ENCODE measurements at regions not wholly inside any gene's neighbourhood (a gene's known extent, or its start where the extent isn't known, plus 50 kb on each side); places are given as distances from the start of the nearest gene placed in this dataset.
A peak's percentile ranks its signal among the peaks of the same experiment; 100 is the strongest.

DNA sequence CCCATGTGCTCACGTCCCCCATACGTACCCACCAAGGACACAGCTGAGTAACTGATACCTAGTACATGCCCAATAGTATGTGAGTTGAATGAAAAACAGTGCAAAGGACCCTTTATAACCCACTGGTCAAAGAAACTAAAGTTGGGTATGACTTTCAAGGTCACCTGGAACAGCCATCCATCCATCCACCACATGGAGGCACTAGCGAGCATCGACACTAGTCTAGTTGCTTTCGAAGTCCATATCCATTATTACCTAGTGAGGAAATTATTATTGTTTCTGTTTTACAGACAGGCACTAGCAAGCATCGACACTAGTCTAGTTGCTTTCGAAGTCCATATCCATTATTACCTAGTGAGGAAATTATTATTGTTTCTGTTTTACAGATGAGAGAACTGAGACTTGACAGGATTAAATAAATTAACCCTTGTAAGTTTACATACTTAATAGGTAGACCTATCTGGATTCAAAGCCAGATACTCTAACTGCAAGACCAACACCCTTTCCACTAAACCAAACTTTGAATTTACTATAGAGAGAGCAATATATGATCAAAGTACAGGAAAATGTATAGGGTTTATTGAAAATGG, 233.7 kb downstream of the METTL4 start:
- no peaks in the 10 kb centered on the region for H3K4me1 ChIP-seq
- H3K4me3 ChIP-seq: no peak overlapping the region
- TF ChIP-seq, protein P1, sequence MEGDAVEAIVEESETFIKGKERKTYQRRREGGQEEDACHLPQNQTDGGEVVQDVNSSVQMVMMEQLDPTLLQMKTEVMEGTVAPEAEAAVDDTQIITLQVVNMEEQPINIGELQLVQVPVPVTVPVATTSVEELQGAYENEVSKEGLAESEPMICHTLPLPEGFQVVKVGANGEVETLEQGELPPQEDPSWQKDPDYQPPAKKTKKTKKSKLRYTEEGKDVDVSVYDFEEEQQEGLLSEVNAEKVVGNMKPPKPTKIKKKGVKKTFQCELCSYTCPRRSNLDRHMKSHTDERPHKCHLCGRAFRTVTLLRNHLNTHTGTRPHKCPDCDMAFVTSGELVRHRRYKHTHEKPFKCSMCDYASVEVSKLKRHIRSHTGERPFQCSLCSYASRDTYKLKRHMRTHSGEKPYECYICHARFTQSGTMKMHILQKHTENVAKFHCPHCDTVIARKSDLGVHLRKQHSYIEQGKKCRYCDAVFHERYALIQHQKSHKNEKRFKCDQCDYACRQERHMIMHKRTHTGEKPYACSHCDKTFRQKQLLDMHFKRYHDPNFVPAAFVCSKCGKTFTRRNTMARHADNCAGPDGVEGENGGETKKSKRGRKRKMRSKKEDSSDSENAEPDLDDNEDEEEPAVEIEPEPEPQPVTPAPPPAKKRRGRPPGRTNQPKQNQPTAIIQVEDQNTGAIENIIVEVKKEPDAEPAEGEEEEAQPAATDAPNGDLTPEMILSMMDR (IDR thresholded peaks at IDR 0.05): peak in 2 of 3 experiments; percentile 34 to 46
- no peaks in the 10 kb centered on the region for H3K36me3 ChIP-seq
- intact Hi-C loops (cut with DNase I): loop anchor here (2.0 kb wide), 1 partner anchor 209 kb away; no protein-coding TSS in a partner anchor
- H3K9me3 ChIP-seq: no peaks in the 10 kb centered on the region
- no peaks in the 10 kb centered on the region for H3K27me3 ChIP-seq
- DNase-seq (ENCODE audit: low spot score in 2 of 2): no peak
- no peak overlapping the region for H3K27ac ChIP-seq

DNA sequence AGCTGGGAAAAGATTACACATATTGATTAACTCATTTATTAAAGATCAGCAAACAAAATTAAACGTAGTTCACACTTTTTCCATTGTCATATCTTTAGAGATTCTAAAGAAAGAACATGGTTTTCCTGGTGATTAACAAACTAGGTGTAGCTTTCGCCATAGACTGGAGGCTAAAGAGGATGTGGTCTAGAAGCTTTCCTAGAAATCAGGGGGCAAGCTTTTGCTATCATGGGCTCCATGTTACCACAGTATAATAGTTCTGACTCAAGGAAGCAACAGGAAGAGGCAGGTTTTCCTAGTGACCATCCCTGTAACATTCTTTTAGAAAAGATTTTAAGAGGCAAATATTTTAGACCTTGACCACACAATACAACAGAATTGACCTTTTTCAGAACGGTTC, 232.7 kb downstream of the METTL4 start:
- no peak for DNase-seq (ENCODE audit: low spot score in 2 of 2)
- no peaks in the 10 kb centered on the region for H3K9me3 ChIP-seq
- intact Hi-C loops (cut with DNase I): no loop called here
- H3K27ac ChIP-seq: no peak overlapping the region
- TF ChIP-seq, protein P1 (IDR thresholded peaks at IDR 0.05): no peak
- H3K36me3 ChIP-seq: no peaks in the 10 kb centered on the region
- H3K4me1 ChIP-seq: no peaks in the 10 kb centered on the region
- no peaks in the 10 kb centered on the region for H3K27me3 ChIP-seq
- H3K4me3 ChIP-seq: no peak overlapping the region

- H3K27ac ChIP-seq: no peak overlapping the region
- no peaks in the 10 kb centered on the region for H3K9me3 ChIP-seq
- intact Hi-C loops (cut with DNase I): no loop called here
- H3K4me3 ChIP-seq: no peak overlapping the region
- TF ChIP-seq, protein P1 (IDR thresholded peaks at IDR 0.05): no peak
- H3K27me3 ChIP-seq: no peaks in the 10 kb centered on the region
- DNase-seq (ENCODE audit: low spot score in 2 of 2): no peak
- H3K36me3 ChIP-seq: no peaks in the 10 kb centered on the region
- H3K4me1 ChIP-seq: no peaks in the 10 kb centered on the region
Measured at GRCh38 chr18:2340335-2340734, 231.0 kb downstream of the METTL4 start.

DNA sequence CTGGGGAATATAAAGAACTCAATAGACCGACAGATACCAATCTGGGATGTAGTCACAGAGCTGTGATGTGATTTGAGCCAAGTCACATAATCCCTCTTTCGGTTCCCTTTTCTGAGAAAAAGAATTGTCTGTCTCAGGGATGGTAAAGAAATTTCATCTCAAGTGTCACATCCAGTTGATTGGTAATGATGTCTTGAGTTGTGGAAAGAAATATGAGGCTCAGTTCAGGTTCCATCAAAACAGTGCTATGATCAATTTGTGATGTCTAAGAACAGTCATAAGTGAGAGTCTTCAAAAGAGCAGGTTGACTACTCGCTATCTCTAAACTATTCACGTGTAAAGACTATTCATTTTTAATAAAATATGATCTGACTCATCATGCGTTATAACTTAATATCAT, 223.3 kb downstream of the METTL4 start:
- intact Hi-C loops (cut with DNase I): no loop called here
- no peaks in the 10 kb centered on the region for H3K9me3 ChIP-seq
- no peak overlapping the region for H3K27ac ChIP-seq

DNA sequence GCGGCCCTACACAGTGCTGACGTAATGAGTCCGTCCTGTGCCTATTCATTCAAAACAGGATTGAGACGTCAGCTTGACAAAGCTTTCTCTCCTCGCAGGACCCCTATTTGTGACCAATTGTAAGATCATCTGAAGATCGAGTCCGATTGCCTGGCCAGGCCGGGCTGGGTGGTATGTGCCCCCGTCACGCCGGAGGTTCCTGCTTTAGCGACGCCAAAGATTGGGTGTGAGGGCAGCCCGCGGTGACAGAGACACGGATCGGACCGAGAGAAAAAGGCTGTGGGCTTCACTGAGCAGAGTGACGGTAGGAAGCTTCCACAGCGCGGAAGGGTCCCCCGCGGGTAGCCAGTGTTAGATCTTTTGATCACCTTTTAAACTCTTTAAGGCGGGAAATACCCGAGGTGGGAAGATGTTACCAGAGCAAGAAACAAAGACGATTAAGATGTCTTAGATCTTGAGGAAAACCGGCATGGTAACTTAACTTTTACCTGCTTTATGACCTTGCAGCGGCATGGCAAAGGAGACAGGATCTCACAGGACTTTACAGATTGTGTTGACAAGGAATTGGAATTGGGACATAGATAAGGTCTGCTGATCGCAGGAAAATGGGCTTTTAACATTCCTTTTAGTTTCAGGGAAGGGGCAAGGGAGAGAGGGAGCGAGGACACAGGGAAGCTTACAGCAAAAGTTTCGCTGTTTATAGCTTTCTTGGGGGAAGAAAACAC, 220.0 kb downstream of the METTL4 start:
- TF ChIP-seq, protein P1 (IDR thresholded peaks at IDR 0.05): no peak
- no peak overlapping the region for H3K27ac ChIP-seq
- no peaks in the 10 kb centered on the region for H3K9me3 ChIP-seq
- H3K4me1 ChIP-seq: no peaks in the 10 kb centered on the region
- intact Hi-C loops (cut with DNase I): no loop called here
- H3K4me3 ChIP-seq: no peak overlapping the region
- no peak for DNase-seq (ENCODE audit: low spot score in 2 of 2)
- H3K36me3 ChIP-seq: no peaks in the 10 kb centered on the region
- H3K27me3 ChIP-seq: no peaks in the 10 kb centered on the region

More for the DNA sequence above, 223.3 kb downstream of the METTL4 start:
- Histone ChIP-seq H3K36me3 (no peaks in the 10 kb centered on the region), H3K4me1 (no peaks in the 10 kb centered on the region), H3K27me3 (no peaks in the 10 kb centered on the region), H3K4me3 (no peak overlapping the region)
- TF ChIP-seq, protein P1 (IDR thresholded peaks at IDR 0.05): no peak
- no peak for DNase-seq (ENCODE audit: low spot score in 2 of 2)

All from ascending aorta (tissue), 2 donors.